Activated CD8-positive, alpha-beta T cell treated with anti-CD3 and anti-CD28 coated beads, Interleukin-2, amount 10 ng/mL, durations not matched to agents 7 days and 5 days (primary cell): ENCODE measurements at regions not wholly inside any gene's neighbourhood (a gene's known extent, or its start where the extent isn't known, plus 50 kb on each side); places are given as distances from the start of the nearest gene placed in this dataset.
"Not testable (repeated sequence)": the region's sequence is repeated elsewhere in the genome, so short reads cannot be mapped to it uniquely, and the experiment has no call there.

ENCODE experiments used
- ATAC-seq: fragments of 150-1000 bp; cut with Tn5 transposase; one replicate; pipeline ENCODE4 v1.10.0; 2021; ENCODE audit warnings: moderate library complexity
- CTCF ChIA-PET: fragments of 350-600 bp; sonication (Branson Sonifier 250); formaldehyde crosslinking; loops from one replicate; lab custom pipeline; 2021; ENCODE audit warnings: antibody characterized with exemption; lab: Charles Lee
- POLR2A ChIA-PET: fragments of 350-600 bp; sonication (Branson Sonifier 250); formaldehyde crosslinking; loops from one replicate; lab custom pipeline; 2021; ENCODE audit warnings: antibody characterized with exemption; lab: Charles Lee
- DNase-seq: peaks from one replicate; pipeline ENCODE4 v3.0.0-alpha.2; 2020
- H3K27ac Mint-ChIP-seq: one replicate; pipeline ENCODE4 v1.8.0; 2021; ENCODE audit warnings: mild to moderate bottlenecking, mixed read lengths
- H3K27me3 Mint-ChIP-seq: one replicate; pipeline ENCODE4 v1.8.0; 2021; ENCODE audit warnings: low read depth, mixed read lengths
- H3K36me3 Mint-ChIP-seq: one replicate; pipeline ENCODE4 v1.8.0; 2021; ENCODE audit warnings: low read depth, mixed read lengths
- H3K4me1 Mint-ChIP-seq: one replicate; pipeline ENCODE4 v1.8.0; 2021; ENCODE audit warnings: low read depth, mixed read lengths
- H3K4me3 Mint-ChIP-seq: one replicate; pipeline ENCODE4 v1.8.0; 2021; ENCODE audit warnings: mild to moderate bottlenecking, mixed read lengths
- H3K9me3 Mint-ChIP-seq: one replicate; pipeline ENCODE4 v1.8.0; 2022; ENCODE audit warnings: mixed read lengths; ENCODE audit not compliant: insufficient read depth

DNA sequence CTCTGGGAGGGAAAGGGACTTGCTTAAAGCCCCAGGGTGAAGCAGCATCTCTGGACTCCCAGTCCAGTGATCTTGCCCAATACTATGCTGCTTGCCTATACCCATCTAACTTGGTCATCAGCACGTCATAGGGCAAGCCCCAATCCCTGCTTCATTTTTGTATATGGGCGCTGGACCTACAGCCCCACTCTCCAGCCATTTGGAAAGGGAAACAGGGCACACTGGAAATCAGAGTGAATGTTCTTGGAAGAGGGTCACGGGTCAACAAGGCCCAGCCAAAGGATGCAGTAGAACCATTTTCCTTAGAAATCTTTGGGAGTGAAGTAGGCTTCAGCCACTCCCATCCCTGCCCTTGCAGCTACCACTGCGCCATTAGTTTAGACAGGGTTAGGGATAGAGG is 162.5 kb downstream of the GOLGA6L4 start:
- CTCF ChIA-PET, ATAC-seq, H3K4me3 Mint-ChIP-seq, H3K4me1 Mint-ChIP-seq, H3K9me3 Mint-ChIP-seq, H3K36me3 Mint-ChIP-seq, POLR2A ChIA-PET, H3K27me3 Mint-ChIP-seq, DNase-seq, H3K27ac Mint-ChIP-seq: not testable (repeated sequence)

DNA sequence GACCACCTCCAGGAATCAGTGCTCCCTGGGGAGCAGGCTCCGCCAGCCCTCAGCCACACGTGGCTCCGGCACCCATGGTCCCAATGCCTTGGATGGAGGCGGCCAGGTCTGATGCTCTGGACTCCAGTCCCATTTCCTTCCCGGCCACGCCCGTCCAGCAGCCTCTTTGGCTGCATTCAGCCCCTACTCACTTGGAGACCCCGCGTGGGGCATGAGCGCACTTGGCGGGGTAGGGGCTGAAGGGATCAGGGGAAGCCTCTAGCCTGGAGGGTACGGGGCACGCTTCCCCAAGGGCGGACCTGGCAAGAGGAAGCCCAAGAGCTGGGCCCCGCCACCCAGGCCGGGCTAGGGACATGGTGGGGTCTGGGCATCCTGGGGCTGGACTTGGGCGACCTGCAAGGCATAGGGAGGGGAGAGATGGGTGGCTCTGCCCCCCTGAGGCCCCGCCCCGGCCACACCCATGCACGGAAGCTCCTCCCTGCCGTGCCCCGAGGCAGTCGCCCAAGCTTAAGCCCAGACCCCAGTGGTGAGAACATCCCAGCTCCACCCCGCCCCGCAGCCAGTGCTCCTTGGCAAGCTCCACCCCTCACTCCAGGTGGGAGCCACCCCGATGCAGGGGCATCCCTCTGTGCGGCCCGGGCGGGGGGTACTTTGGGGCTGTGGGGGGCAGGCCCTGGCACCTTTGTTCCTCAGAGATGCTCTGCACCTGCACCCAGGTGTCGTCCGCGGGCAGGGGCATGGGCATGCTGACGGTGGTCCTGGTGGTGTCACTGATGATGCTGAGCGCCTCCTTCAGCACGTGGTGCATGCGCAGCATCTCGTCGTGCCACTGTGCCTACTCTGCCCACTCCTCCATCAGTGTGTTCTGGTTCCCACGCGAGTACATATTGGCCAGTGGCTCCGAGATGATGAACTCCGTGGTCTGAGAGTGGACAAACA is 163.5 kb downstream of the GOLGA6L4 start:
- ATAC-seq = no peak
- Mint-ChIP-seq H3K4me1 (no peaks in the 10 kb centered on the region), H3K36me3 (no peaks in the 10 kb centered on the region)

DNA sequence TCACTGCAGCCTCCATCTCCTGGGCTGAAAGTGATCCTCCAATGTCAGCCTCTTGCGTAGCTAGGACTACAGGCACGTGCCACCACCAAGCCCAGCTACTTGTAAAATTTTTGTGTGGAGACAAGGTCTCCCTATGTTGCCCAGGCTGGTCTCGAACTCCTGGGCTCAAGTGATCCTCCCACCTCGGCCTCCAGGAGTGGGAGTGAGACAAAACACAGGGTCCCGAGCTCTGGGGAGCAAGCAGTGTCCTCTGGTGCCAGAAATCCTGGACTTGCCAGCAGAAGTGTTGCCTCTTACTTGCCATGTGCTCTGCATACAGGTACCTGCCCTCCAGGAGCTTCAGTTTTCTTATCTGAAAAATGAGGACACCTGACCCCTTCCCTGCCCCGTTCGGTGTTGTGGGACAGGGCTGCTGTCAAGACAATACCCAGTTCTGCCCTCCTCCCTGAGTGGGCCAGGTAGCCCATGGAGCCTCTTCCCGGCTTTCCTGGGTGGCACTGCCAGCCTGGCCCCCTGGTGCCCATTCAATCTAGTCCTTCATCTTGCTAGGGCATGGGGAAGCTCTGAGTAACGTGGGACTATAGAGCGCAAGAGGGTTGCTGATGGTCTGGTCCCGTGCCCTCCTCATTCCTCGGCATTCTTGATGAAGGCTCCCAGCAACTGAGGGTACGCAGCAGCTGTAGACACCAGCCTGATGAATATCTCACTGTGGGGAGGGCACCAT is 164.6 kb downstream of the GOLGA6L4 start:
- ChIA-PET CTCF (no interaction called here), POLR2A (no interaction called here)
- H3K4me3 Mint-ChIP-seq = no peak overlapping the region
- H3K27ac Mint-ChIP-seq = no peak overlapping the region
- DNase-seq (no peak), ATAC-seq (no peak)
- H3K27me3 Mint-ChIP-seq = no peaks in the 10 kb centered on the region
- H3K4me1 Mint-ChIP-seq = no peaks in the 10 kb centered on the region
- no peaks in the 10 kb centered on the region for H3K9me3 Mint-ChIP-seq
- H3K36me3 Mint-ChIP-seq = no peaks in the 10 kb centered on the region

More for the DNA sequence above, 163.5 kb downstream of the GOLGA6L4 start:
- H3K9me3 Mint-ChIP-seq = no peaks in the 10 kb centered on the region
- ChIA-PET POLR2A (no interaction called here), CTCF (no interaction called here)
- DNase-seq = no peak
- no peaks in the 10 kb centered on the region for H3K27me3 Mint-ChIP-seq
- no peak overlapping the region for H3K27ac Mint-ChIP-seq
- H3K4me3 Mint-ChIP-seq = no peak overlapping the region

DNA sequence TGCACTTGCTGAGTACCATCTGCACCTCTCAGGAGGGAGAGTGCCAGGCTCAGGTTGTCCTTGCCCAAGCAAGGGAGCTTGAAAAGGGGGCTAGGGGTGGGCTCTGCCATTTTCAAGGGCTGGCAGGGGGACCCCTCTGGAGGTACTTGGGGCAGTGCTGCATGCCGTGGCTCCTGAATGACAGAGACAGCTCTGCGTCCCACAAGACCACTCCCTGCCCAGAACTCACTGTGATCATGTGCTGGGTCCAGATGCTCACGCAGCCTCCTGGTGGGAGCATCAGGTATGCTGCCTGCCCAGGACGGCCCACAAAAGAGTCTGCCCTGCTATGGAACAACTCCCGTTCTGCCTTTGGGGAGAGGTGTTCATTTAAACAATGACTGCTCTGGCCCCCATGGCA is 165.2 kb downstream of the GOLGA6L4 start:
- no peaks in the 10 kb centered on the region for H3K4me1 Mint-ChIP-seq
- ChIA-PET CTCF (no interaction called here), POLR2A (no interaction called here)
- no peaks in the 10 kb centered on the region for H3K36me3 Mint-ChIP-seq
- no peak overlapping the region for H3K4me3 Mint-ChIP-seq
- ATAC-seq (no peak), DNase-seq (no peak)
- no peak overlapping the region for H3K27ac Mint-ChIP-seq
- H3K27me3 Mint-ChIP-seq = no peaks in the 10 kb centered on the region
- H3K9me3 Mint-ChIP-seq = no peaks in the 10 kb centered on the region

DNA sequence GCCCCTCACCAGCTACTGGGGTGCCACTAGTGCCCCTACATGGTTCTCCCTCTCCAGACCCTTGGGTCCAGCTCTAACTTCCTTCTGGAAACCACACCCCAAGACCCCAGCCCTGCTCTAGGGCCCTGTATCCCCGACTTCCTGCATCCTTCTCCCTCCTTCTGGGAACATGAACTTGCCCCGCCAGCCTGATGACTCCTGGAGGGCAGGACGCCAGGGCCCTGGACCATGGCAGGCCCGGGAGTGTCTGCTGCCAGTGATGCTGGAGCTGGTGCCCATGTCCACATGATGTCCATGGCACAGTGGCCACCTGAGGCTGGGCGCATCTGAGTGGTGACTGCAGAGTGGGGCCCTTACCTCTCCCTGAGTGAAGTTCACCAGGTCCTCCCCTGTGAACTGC is 165.9 kb downstream of the GOLGA6L4 start:
- ATAC-seq, H3K27ac Mint-ChIP-seq, CTCF ChIA-PET, DNase-seq, H3K36me3 Mint-ChIP-seq, H3K4me3 Mint-ChIP-seq, H3K27me3 Mint-ChIP-seq, H3K9me3 Mint-ChIP-seq, H3K4me1 Mint-ChIP-seq, POLR2A ChIA-PET: not testable (repeated sequence)

DNA sequence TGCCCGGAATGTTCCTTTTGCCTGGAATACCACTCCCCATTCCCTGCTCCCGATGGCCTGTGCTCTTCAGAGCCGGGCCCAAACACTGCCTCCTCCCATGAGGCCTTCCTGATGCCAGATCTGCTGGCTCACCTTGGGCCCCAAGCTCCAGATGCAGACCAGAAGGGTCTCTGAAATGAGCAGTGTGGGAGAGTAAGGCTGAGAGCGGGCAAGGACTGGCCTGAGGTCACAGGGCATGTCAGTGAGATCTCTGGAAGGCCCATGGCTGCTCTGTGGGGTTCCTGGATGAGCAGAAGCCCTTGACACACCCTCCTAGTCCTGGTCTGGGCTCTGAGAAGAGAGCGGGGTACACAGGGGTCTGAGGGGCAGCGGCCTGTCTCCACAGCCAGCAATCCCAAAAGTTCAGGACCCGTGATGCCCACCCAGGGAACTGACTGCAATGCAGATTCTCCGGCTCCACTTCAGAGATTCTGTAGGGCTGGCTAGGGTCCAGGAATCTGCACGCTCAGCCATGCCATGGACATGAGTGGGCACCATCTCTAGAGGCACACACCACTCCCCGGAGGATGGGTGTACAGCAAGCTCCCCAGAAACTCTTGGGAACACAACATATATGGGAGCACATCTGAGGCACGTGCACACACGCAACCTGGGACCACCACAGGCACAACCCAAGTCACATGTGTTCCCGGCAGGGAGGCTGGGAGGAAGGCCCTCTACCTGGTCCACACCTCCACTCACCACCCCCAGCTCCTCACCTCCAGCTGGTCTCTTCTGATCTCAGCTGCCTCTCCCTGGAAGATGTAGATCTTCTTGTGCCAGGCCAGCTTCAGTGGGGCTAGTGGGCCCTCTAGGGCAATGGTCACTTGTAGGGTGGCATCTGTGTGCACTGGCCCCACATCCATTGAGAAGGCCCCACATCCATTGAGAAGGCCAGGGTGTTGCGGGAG is 166.6 kb downstream of the GOLGA6L4 start:
- H3K27me3 Mint-ChIP-seq, POLR2A ChIA-PET, H3K4me3 Mint-ChIP-seq, H3K27ac Mint-ChIP-seq, H3K4me1 Mint-ChIP-seq, ATAC-seq, DNase-seq, CTCF ChIA-PET, H3K9me3 Mint-ChIP-seq, H3K36me3 Mint-ChIP-seq: not testable (repeated sequence)

DNA sequence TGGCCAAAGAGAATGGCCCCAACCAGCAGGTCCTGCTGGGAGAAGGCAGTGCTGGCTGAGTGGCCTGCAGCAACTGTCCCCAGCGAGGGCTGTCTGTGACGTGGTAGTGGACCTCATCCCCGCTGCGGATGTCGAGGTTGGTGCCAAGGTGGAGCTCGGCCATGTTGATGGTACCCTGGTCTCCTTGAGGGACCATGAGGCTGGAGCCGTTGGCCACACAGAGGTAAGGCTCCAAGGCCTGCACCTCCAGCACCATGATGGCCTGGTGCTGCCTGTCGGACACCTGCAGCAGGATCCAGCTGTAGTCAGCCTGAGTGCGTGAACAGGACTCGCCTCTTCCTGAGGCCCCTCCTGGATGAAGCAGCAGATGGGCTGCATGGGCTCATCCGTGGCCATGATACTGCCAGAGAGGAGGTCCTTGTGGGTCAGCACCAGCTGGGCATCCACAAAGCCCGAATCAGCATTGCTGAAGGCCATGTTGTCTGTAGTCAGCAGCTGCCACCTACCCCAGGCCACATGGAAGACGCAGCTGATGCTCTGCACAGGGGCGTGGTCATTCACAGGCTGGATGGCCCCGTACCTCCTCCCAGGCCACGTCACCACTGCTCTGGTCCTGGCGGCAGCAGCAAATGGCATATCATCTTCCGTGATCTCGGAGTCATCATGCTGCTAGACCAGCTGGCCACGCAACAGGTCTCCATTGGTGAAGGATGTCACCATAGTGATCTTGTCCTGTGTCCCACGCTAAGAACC is 167.5 kb downstream of the GOLGA6L4 start:
- Mint-ChIP-seq H3K4me1 (no peaks in the 10 kb centered on the region), H3K27me3 (no peaks in the 10 kb centered on the region), H3K9me3 (no peaks in the 10 kb centered on the region), H3K36me3 (no peaks in the 10 kb centered on the region), H3K4me3 (no peak overlapping the region), H3K27ac (no peak overlapping the region)
- ChIA-PET POLR2A (no interaction called here), CTCF (no interaction called here)
- DNase-seq (no peak), ATAC-seq (no peak)

DNA sequence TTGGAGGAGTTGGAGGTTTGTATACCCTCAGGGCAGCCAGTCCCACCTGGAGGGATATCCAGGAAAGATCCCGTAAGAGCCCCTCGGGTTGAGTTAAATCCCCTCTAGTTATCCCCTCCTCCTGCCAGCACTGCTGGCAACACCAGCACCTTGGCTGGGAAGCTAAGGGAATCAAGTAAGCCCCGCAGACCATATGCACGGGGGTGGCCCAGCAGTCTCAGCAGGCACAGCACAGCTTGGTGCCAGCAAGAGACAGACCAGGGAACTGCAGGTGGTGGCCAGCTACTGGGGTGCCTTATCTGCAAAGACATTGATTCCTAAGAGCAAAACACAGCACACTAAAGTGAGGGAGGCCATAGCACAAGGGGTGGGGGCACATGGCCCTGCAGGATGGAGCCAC is 173.8 kb downstream of the GOLGA6L4 start:
- POLR2A ChIA-PET, CTCF ChIA-PET, ATAC-seq, H3K9me3 Mint-ChIP-seq, H3K4me3 Mint-ChIP-seq, H3K27me3 Mint-ChIP-seq, H3K27ac Mint-ChIP-seq, H3K36me3 Mint-ChIP-seq, DNase-seq, H3K4me1 Mint-ChIP-seq: not testable (repeated sequence)

DNA sequence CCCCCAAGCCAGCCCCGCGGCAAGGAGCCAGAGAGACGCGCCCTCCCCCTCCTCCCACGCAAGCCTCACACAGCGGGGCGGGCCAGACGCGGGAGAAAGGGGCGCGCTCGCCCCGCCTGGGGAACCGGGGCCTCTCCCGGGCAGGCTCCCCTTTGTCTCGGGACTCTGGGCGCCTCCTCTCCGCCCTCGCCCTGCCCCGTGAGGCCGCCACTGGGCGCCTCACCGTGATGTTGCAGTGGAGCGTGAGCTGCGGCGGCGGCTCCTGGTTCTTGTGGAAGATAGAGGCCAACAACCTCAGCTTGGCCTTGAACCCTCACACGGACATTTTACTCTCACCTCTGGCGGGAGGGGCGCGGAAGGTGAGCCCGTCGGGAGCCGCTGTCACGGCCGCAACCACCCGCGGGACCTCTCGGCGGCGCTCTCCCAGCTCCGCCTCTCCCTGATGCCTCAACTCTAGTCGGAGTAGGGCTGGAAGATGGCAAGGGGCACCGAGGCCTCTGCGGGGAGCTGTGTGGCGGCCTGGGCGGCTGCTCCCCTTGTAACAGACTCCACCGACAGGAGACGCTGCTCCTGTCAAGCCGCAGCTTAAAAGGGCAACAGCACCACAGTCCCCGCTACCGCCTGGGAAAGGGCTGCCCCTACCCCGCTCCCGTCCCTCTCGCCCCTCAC is 179.2 kb upstream of the ZSCAN2 start:
- H3K9me3 Mint-ChIP-seq, H3K27ac Mint-ChIP-seq, H3K36me3 Mint-ChIP-seq, ATAC-seq, POLR2A ChIA-PET, H3K4me1 Mint-ChIP-seq, H3K4me3 Mint-ChIP-seq, CTCF ChIA-PET, H3K27me3 Mint-ChIP-seq, DNase-seq: not testable (repeated sequence)

DNA sequence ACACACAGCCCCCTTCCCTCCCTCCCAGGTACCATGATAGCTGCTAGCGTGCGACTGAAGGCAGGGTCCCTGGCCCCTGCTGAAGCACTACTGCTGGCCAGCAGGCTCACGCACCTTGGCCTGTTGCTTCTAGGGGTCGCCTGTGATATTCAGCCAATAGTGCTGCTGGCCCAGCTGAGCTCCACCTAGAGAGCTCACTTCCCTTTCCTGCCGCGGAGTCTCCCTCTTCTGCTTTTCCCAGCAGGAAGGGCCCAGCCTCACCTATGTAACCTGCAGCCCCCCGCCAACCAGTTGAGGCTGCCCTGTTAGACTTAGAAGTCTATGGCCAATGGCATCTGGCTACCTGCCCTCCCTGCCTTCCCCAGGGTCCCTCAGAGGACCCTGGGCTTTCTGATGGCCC is 175.5 kb upstream of the ZSCAN2 start:
- DNase-seq = peak; percentile 12
- ATAC-seq, POLR2A ChIA-PET, H3K4me1 Mint-ChIP-seq, CTCF ChIA-PET, H3K27me3 Mint-ChIP-seq, H3K9me3 Mint-ChIP-seq, H3K36me3 Mint-ChIP-seq, H3K27ac Mint-ChIP-seq, H3K4me3 Mint-ChIP-seq: not testable (repeated sequence)
